Fibroblast of skin of abdomen (primary cell): ENCODE measurements at regions not wholly inside any gene's neighbourhood (a gene's known extent, or its start where the extent isn't known, plus 50 kb on each side); places are given as distances from the start of the nearest gene placed in this dataset.

Experiments used
- DNase-seq: peaks from one replicate; pipeline ENCODE4 v3.0.0-alpha.2; 2013

DNA sequence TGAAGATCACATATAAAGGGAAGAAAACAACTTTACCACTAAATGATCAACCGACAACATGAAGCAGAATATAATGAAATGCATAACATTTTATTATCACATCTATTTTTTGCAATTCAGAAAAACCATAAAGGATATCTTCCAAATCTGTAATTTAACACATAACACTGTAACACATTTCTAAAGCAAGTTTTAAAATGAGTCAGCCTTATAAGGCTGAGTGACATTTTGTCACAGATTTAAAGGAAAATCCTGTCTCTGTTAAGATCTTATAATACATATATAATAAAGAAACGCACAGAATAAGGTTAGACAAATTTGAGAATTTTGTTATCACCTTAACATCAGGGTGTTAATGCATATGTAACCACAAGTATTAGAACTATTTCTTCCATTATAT, 198.4 kb upstream of the RASA1 start:
- DNase-seq = no peak

DNA sequence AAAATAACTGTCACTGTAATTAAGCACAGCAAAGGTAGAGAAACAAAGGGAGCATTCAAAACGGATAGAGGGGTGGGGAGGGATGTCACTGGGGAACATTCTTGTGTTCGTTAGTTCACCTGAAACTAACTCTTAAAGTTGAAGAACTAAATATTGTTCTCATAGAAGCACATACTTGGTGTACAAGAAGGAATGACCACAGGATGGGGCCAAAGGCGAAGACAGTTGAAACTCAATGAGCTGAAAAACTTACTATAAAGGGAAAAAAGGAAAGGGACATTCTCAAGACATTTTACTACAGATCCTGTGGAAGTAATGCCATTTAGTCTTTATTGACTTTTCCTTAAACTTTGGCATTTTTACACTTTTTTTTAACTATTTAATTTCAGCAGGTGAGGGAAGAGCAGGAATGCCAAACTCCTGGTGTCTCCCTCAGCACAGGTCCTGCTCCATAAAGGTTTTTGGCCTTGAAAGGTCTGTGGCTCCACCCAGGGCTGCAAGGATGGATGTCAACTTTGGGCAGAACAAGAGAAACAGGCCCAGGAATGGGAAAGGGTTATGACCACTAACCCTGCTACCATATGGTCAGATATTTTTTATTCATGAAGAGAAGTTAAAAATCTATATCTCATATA, 197.6 kb upstream of the RASA1 start:
- DNase-seq = peak; percentile 73

DNA sequence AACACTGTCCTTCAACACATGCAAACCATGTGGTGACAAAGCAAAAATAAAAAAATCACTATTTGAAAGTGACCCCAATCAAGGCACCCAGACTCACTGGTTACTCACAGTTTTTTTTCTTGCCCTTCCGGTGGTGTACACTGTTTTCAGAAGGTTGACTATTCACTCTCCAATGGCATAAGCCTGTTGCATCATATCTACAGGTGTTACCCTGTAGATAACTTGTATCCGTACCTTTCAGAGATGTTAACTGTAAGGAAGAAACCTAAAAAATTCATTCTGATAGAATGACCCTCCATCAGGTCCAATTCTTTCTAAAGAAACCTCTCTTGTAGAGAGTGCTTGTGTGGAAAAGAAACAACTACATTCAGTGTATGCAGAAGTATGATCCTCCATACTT, 193.6 kb upstream of the RASA1 start:
- no peak for DNase-seq

DNA sequence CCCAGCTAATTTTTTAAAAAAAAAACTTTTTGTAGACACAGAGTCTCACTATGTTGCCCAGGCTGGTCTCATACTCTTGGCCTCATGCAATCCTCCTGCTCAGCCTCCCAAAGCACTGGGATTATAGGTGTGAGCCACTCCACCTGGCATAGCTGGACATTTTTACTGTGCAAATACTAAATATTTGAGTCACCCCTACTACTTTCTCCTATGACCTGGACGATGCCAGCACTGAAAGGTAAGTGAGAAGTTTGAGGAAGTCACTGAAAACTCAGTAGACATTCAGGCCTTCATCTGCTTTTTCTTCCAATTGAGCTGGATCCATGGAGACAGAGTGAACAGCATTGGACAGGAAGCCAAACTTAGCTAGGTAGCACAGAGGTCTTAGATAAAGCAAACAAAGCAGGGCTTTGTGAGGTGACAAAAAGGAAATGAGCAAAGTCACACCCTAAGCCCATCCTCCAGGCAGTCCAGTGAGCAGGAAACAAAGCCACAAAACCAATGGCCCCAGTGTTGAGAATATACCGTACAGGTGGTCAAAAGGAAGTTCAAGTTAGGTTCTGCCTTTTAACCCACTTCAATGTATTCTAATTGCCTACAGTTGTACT, 192.6 kb upstream of the RASA1 start:
- no peak for DNase-seq

DNA sequence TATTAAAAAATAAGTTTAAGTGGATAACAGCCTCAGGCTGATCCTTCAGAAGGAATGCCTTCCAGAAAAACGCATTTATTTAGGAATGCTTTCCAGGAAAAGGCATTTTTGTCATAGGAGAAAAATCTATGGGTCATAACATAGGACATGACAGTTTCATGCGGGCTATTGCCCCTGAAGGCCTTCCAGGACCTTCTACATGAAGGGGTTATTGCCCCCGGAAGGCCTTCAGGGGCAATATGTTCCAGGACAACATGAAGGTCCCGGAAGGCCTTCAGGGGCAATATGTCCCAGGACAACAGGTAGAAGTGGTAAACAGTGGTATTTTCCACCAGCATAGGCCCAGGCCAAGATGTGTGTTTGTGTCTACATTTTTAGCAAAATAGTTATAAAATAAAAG, 191.3 kb upstream of the RASA1 start:
- DNase-seq = no peak

DNA sequence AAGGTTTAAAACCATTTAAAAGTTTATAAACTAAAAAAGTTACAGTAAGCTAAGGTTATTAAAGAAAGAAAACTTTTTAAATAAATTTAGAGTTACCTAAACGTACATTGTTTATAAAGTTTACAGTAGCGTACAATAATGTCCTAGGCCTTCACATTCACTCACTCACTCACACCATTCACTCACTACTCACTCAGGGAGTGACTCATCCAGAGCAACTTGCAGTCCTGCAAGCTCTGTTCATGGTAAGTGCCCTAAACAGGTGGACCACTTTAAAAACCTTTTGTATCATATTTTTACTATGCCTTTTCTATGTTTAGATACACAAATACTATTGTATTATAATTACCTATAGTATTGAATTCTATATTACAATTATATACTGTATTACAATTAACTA, 190.8 kb upstream of the RASA1 start:
- DNase-seq = peak; percentile 9

DNA sequence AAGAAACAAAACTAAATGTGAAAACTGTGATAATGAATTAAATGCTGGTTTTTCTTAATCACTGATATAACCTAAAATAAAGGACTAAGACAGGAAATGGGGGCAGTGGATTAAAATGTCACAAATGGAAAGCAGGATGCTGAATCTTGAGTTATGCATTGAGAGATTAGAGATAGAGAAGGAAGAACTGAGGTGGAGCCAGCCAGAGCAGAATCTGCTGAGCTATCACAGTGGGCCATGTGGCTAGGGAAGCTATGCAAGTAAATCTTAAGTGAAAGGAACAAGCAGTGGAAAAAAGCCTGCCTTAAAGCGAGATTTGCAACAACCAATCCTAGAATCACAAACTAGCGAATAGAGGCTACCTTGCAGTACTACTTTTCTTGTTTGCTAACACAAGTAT, 188.5 kb upstream of the RASA1 start:
- no peak for DNase-seq

DNA sequence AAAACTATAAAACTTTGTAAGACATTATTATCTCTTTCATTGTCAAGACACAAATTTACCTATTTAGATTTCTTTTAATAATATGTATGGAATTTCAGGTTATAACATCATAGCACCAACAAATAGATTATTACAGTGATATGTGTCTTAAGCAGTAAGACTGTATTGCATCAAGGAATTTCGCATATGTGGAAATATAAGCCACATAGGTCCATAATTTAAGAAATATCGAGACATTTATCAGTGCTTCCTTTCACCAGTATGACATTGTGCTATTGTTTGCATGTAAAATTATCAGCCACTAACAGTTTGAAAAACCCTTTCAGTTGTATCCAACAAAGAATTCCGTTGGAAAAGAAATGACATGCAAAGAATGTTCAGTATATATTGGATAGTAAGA, 186.7 kb upstream of the RASA1 start:
- DNase-seq = no peak

DNA sequence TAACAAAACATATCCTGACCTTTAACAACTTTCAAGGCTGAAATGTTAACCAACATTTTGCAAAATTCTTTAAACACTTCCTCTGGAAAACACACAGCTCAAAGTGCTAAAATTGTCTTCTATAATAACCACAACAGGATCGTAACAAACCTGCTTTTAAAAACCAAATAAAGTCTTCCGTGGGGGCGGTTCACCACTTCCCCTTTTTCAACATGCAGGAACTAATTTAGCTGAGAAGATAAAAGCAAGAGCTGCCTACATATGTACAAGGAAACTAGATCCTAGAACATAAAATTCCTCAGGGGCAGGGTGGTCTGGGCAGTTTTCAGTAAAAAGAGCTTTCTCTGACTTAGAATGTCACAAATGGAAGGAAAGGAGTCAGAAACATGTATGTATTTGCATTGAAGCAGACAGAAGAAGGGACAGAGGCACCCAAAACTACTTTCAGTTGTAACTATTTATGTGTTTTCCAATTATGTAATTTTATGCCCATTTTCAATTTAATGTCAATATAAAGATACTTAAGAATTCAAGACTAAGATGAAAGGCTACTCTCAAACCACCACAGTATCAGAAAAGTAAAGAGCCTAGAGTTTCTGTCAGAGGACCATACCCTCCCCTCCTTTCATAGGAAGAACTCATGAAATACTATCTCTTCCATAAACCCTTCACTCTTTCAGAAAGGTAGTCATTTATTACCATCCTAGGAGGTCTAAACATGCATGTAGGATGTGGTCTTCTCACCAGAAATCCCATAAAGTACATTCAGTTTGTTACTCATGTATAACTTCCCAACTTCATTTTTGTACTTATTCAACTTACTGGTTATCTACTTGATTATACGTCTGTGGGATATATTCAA, 185.9 kb upstream of the RASA1 start:
- no peak for DNase-seq

DNA sequence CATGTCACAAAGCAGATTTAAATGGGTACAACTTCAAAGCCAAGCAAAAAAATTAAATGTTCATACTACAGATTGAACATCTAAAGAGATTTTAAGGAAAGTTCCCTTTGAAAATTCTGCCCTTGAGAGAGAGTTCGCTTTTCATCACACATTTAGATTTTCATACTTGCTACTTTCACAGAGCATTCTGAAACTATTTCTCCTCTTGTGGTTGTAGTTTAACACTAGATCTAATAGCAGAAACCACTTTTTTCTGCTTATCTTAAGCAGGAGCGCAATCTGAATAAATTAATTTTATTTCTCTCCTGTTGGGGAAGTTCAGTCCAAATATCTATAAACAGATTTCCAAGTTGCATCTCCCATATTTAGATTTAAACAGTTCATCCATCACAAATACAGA, 173.3 kb upstream of the RASA1 start:
- DNase-seq = no peak

DNA sequence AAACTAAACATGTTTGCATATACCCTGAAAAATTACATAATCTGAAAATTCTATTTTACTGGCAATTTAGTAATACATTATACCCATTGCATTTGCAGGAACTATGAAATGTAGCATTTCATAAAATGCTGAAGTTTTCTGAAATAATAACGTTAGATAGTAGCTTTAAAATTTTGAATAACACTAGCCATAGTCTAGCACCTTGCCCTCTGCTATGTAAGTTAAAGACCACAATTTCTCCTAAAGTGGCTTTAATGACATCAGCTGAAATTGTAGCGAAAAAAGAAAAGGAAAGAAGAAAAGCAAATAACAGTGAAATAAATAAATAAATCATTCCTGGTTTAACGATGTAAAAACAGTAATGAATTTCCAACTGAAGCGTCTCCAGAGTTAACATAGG, 172.8 kb upstream of the RASA1 start:
- no peak for DNase-seq

DNA sequence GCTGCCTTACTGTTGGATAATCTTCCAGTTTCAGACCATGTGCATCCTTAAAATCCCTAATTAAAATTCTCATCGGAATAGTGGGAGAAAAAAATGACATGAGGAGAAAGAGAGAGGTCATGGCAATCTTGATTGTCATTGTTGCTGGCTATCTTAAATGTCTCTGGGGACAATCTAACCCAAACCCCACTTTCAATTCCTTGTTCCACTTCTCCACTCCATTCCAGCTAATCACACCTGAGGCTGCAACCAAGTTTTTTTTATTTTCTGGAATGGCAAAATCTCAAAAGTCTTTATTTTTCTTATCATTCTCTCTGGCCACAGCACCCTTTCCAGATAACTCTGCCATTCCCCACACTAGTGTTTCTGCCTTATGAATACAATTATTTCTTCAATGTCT, 171.9 kb upstream of the RASA1 start:
- no peak for DNase-seq

DNA sequence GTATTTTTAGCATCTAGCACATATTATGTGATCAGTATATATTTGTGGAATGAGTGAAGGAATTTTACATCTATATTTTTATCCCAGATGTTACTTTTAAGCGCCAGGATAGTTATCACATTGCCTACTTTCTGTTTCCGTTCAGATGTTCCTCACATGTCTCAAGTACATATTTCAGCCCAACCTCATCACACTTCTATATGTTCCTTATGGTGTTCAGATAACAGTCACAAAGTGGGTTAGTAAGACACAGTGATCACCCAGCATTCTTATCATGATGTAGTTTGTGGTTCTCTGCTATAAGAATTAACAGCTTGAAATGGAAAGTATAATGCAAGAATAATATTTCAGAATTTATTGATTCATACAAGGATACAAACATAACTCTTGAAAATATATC, 170.0 kb upstream of the RASA1 start:
- no peak for DNase-seq

DNA sequence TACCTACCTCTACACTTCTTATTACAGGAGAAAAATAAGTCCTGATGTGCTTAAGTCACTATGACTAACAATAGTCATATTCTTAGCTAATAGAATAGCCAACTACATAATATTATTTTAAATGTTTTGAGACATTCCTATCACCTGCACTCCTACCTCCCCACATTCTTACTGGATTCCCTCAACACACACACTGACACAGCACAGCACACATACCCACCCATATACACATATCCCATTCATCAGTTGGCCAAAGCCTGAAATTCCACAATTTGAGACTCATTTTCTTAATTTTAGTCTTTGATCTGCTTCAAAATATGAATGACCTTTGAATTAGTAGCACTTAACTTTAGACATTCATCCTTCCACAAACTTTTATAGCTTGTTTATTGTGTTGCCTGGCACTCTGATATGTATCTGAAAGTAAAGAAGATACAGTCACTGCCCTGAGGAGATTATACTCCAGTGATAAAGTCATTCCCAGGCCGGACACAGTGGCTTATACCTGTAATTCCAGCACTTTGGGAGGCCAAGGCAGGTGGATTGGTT, 168.3 kb upstream of the RASA1 start:
- DNase-seq = no peak

DNA sequence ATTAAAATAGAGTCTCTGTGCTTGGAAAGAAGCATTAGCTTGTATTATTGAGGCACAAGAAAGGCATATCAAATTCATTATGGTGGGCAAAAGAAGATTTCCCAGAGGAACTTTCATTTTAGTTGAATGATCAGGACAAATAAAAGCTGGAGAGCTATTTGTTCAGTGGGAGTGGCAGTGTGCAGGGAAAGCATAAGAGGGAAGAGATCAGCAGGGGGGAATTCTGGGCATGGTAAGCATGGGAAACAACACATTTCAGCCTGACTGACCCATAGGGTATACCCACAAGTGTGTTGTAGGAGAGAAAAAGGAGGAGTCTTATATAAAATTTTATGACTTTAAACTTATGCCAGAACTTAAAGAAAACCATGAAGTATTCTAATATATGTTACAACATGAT, 167.7 kb upstream of the RASA1 start:
- no peak for DNase-seq

DNA sequence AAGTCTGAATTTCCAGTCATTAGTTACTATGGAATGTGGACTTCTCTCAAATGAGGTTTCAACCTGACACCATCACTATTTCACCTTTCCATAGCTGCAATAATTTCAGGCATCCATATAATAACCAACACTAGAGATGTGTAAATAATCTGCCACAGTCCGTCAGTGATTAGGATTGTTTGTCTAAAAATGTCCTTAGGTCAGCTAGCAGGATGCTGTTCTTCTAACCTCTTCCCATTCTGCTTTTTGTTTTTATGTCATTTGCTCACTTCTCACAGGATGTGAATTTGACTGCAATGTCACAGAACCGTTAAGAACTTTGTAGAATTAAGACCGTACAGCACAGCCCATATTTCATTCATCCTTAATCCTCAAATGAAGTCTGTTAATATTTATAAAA, 166.4 kb upstream of the RASA1 start:
- no peak for DNase-seq

DNA sequence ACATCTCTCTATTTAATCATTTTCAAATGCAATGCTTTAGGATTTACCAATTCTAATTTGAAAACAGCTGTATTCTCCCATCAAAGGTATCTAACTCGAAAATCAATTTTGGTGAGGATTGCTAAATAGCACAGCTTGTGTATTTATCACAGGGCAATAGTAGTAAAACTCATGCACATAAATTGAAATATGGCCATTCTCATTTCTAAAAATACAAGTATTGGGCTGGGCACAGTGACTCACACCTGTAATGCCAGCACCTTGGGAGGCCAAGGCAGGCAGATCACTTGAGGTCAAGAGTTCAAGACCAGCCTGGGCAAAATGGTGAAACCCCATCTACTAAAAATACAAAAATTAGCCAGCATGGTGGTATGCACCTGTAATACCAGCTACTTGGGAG, 164.8 kb upstream of the RASA1 start:
- no peak for DNase-seq

DNA sequence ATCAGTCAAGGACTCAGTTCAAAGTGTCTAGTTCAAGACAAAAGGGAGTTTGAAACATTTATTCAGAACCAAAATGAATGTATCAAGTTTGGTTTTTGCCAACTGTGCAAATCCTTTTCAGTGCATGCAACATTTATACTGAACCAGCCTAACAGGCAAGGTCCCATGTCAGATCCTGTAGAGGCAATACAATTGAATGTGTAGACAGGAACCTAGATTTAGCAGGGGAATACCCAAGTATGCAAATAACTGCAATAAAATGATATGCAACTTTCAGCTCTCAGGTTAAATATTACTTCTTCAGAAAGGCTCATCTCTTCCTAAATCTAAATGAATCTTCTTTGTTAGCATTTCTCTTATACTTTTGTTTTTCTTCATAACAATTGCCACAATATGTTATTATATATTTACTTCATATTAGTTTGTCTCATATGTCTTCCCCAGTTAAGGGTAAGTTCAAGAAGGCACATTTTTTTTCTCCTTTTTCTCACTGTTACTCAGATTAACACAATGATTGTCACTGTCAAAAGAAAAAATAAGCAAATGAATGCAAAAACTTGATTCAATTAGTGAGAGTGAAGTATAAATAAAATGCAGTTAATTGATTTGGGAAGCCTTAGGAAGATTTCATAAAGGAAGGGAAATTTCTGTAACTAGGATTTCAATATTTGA, 163.9 kb upstream of the RASA1 start:
- no peak for DNase-seq

DNA sequence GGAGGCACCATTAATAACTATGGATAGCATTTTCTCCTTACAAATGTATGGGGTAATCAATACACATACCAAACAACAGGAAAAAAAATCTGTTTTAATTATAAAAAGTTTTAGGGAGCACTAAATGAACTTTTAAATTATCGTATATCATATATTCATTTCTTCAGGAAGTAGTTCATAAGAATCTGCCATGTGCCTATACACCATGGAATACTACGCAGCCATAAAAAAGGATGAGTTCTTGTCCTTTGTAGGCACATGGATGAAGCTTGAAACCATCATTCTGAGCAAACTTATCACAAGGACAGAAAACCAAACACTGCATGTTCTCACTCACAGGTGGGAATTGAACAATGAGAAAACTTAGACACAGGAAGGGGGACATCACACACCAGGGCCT, 162.1 kb upstream of the RASA1 start:
- DNase-seq = no peak

DNA sequence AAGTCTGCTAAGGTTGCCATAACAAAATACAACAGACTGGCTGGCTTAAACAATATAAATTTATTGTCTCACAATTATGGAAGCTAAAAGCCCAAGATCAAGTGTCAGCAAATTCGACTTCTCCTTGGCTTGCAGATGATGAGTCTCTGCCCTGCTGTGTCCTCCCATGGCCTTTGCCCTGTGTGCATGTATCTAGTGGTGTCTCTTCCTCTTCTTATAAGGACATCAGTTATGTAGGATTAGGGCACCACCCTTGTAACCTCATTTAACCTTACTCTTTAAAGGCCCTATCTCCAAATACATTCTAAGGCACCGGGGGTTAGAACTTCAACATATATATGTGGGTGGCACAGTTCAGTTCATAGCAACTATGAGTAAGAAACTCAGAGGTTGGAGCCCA, 157.9 kb upstream of the RASA1 start:
- no peak for DNase-seq

DNA sequence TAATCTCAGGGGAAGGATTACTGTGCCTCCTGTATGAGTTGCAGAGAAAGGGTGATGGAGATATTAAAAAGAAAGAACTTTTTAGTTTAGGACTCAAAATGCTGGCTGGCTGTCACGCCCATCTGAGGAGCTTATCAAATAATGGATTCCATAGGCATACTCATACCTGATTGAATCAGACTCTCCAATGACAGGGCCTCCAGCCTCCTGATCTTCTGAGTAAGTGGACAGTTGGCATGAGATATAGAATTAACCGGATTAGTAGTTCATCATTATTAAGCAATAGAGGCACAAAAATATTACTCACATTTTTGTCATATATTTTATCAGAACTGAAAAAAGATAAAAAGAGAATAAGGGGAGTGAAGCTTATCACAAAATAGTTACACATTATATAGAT, 157.0 kb upstream of the RASA1 start:
- no peak for DNase-seq

DNA sequence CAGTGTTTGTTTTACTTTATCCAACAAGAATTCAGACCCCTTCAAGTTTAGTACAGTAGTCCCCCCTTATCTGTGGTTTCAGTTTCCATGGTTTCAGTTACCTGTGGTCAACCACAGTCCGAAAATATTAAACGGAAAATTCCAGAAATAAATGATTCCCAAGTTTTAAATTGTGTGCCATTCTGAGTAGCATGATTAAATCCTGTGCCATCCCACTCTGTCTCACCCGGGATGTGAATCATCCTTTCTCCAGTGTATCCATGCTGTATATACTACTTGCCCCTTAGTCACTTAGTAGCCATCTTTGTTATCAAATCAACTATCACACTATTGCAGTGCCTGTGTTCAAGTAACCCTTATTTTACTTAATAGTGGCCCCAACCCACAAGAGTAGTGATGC, 153.8 kb upstream of the RASA1 start:
- peak; percentile 89 for DNase-seq

DNA sequence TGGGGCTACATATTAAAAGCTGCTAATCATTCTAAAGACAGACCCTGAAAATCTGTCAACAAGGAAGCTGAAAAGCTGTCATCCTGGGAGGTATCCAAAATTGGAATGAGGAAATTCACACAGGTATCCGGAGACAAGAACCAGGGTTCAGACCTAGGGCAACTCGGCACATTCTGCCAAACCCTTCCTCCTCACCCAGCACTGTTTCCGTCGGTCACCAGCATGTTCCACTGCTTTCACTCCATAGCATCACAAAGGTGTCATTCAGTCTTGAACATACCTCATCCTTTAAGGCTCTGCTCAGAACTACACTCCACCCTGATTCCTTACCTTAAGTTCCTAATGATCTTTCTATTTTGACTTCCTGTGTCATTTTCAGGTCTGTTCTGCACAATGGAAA, 153.1 kb upstream of the RASA1 start:
- no peak for DNase-seq
